Activated CD4-positive, CD25-positive, alpha-beta regulatory T cell treated with anti-CD3 and anti-CD28 coated beads, Interleukin-2, amount 50 U/mL, for 24 hours (primary cell): ENCODE measurements at regions not wholly inside any gene's neighbourhood (a gene's known extent, or its start where the extent isn't known, plus 50 kb on each side); places are given as distances from the start of the nearest gene placed in this dataset.
"Not testable (repeated sequence)": the region's sequence is repeated elsewhere in the genome, so short reads cannot be mapped to it uniquely, and the experiment has no call there.

ENCODE experiments used
- ATAC-seq, 2 donors: fragments of 150-1000 bp; cut with Tn5 transposase; one replicate each; pipeline ENCODE4 v1.10.0; 2021; ENCODE audit warnings: mild to moderate bottlenecking in 1 of 2, moderate library complexity in 1 of 2

DNA sequence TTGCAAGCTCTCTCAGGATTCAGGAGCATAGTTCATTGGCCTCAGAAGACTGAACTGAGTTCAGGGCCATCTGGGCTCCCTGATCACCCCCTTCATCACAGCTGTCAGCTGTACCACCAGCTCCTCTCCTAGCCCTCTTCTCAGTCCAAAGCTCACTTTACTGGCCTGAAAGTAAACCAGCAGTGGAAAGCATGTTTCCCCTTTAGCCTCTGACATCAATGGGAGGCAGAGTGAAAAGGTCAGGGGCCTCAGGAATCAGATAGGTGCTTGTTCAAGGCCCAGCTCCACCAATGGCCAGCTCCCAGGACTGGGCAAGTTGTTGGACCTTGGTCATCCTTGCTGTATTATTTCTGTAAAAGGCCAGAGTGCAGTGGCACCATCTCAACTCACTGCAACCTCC lies 223.4 kb downstream of the TLE3 start:
- no peak for ATAC-seq

DNA sequence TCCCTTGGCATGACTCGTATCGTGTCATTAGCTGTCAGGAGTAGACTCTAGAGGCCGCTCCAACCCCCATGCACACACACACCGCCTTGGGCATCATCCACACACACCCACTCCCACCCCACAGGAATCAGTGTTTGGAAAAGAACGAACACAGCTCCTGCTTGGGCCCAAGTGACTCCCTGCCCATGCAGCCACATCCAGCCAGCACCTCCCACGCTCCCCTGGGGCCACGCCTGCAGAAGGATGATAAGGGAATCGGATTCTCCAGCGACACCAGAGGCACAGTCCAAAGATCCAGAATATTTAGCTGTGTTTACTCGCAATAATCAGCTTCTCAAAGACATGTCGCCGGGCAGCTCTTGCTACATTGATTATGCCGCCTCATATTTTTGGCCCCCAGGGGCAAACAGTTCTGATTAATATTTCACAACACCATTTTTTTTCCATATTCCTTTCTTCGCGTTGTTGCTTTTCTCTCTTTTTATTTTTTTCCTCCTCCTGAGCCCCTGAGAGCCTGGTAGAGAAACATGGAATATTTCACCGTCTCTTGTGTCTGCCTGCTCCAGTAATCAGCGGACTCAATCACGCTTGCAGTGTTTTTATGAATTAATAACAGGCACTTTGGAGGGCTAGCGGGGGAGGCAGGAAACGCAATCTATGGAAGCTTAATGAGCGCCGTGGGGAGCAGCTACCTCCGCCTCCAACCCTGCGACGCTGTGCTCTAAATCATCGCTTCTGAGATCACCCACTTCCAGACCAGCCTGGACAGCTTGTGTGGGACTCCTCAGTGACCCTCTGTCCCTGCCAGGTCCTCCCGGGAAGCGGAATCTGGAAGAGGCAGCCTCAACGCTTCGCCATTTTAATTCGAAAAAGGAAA lies 221.4 kb downstream of the TLE3 start:
- no peak for ATAC-seq

DNA sequence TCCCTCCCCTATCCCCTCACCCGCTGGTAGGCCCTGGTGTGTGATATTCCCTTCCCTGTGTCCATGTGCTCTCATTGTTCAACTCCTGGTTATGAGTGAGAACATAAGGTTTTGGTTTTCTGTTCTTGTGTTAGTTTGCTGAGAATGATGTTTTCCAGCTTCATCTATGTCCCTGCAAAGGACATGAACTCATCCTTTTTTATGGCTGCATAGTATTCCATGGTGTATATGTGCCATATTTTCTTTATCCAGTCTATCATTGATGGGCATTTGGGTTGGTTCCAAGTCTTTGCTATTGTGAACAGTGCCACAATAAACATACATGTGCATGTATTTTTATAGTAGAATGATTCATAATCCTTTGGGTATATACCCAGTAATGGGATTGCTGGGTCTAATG lies 217.8 kb downstream of the TLE3 start:
- ATAC-seq = not testable (repeated sequence)

DNA sequence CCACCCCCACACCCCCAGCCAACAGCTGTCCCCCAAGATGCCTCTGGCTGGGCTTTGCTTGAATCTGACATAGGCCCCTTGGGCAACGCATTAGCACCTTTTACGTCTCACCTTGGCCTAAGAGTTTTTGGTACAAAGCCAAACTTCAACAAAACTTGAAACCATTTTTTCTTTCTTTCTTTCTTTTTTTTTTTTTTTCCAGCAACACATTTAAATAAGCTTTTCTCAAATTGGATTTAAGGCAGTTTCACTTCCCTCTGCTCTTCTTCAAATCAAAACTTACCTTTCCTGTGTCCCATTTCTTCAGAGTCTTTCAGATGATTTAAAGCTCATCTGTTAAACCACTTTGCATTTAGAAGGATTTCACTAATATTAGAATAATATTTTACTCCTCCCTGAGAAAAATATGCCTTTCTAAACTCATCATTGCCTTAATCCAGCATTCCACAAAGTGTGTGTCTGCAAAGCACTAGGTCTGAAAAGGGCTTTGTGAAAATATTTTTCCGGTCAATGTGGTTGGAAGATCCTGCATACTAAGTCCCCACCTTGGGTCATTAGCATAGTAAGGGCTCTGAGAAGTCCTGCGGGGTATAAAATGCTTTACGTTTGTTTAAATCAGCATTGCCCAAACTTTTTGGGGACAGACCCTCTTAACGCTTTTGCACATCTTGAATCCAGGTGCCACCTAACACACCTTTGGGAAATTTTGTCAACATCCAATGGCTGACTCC lies 217.0 kb downstream of the TLE3 start:
- no peak for ATAC-seq

DNA sequence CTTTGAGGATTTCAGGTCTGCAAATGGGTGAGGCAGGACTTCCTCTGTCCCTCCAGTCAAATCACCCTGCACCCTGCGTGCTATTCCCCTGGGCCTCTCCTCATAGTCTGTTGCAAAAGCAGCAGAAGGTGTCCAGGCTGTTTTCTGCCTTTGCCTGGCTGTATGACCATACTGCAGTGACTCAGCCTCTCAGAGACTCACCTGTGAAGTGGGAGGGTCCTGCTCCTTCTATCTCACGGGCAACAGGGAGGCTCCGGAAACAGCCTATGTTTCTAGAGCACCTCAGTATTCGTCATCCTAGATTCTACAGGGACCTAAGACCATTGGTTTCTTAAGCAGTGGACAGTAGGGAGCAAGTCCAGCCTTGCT lies 216.4 kb downstream of the TLE3 start:
- ATAC-seq = no peak

DNA sequence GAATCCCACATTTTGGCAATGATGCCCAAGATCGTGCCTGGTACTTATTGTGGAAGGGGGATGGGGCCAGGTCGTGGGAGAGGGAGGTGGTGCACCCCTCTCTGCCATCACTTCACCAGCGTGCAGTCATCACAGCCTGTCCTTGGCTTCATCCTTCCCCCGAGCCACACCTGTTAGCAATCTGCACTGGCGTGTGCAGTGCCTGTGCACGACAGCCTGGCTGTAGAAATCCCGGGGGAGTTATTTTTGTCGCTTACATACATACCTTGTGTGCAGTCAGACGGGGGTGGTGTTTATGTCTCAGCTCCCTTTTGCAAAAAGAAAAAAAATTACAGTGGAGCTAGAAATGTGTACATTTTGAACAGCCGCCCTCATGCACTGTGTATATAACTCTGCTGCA lies 216.0 kb downstream of the TLE3 start:
- peak in 1 of 2 donors; percentile 76 for ATAC-seq

DNA sequence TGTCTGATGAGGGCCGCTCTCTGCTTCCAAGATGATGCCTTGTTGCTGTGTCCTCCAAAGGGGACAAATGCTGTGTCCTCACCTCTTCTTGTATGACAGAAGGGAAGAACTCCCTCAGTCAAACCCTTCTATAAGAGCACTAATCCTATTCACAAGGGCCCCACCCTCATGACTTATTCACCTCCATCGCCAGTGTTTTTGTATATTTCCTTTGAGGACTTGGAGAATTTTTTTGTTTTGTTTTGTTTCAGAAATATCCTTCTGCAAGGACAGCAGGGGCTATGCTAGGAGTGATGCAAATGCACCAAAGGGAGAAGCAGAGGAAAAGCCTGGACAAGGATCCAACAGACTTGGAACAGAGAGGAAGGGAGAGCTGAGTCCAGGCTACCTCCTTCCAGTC lies 214.4 kb downstream of the TLE3 start:
- no peak for ATAC-seq

DNA sequence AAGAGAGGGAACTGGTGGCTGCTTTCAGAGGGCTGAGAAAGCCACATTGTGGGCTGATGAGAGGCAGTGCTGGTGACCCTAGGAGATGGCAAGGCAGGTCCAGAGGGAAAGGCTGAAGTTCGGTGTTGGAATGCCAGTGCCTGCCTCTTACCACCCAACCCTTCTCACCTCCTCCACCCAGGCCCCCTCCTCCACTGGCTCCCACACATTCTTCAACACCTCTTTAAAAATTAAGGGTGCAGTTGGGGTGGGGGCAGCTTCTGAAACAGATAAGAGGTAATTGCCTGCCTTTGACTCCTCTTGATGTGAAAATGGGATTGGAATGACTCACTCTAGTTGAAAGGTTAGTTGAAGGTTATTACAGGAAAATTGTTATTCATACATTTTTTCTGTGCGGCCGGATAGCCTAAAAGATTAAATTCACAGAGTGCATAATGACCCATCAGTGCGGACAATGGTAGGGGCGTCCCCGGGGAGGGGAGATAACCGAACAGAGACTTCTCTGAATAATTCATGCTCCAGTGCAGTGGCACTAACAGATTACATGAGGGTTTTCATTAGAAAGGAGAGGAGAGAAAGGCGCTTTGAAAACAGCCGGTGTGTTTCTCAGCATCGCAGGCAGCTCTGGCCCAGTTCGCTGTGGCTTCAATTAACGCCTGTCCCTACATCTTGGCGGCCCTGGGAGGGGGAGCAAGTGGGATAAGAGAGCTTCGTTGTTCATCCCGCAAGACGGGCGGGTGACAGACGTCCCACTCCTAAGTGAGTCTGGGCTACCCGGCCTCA lies 212.4 kb downstream of the TLE3 start:
- ATAC-seq = no peak

DNA sequence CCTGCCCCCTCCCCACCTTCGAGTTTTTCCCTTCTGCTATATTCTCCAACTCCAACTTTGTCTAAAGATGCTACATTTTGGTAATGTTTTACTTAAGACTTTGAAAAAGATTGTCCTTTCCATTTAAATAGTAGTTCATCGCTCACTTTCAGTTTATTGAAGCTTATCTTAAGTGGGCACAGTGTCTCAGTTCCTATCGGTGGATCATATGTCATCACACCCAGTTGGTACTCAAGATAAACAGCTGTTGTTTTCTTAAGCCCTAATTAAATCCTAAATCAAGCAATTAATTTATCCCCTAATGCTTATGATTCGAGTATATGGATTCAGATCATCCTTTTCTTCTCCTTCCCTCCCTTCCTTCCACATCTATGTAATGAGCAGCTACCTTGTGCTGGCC lies 210.7 kb downstream of the TLE3 start:
- ATAC-seq = no peak

DNA sequence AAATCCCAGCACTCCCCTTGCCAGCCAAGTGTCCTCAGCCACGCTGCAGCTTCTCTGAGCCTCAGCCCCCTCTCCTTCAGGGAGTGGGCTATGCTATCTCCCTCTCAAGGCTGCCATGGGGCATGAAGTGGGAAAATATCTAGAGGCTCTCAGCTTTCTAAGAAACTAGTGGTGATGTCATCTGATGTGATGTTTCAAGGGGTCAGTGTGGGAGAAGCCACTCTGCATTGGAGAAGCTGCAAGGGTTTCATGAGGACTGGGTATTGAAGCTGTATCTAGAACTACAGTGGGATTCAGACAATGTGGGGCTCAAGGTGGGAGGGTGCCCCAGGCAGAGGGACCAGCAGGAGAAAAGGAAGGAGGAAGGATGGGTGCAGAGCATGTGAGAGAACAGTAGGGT lies 210.2 kb downstream of the TLE3 start:
- ATAC-seq = no peak

DNA sequence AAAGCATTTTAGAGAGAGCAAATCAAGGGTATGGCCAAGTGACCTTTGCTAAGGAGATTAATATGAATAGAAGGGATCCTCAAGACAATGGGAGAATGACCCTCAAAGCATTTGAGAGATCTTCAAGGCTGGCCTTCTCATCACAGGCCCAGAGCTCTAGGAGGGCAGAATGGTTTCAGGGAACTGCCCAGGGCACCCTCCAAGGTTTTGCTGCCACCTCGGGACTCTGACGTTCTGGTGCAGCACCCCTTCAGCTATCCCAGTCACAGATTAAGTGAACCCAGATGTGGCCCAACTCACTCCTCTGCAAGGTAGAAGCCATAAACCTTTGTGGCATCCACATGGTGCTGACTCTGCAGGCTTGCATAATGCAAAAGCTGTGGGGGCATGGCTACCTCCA lies 209.3 kb downstream of the TLE3 start:
- no peak for ATAC-seq

DNA sequence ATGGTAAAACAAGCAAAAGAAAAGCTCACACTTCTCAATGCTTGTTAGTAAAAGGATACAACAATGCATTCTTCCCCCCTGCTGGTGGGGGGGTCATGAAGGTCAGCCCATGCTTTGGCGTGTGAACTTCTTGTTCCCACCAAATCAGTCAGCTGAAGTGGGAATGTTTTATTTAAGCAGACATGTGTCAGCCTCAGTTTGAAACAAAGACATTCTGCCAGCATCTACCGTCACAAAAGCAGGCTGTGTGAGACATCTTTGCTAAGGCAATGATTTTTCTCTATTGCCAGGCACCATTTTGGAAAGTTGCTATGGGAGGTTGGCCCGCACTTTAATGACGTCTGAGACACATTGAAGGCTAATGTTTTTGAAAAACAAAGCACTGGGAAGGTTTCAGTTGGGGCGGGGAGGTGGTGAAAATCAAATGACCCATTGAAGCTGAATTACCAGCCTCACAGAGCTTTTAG lies 206.6 kb downstream of the TLE3 start:
- ATAC-seq = no peak

DNA sequence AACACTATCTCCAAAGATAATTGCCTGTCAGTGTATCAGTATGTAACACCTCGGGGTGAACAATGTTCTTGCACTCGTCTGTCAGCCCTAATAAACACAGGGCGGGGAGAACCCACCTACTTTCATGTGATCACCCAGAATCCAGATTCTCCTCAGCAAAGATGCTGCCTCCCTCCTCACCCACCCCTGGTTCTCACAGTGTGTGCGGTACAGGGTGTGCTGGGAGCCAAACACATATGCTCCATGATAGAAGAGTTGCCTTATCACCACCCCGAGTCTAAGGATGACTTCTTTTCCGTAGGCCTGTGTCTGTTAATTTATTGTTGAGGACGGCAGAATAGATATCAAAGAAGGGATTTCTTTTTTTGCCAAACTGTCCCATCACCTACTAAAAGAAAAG lies 206.1 kb downstream of the TLE3 start:
- no peak for ATAC-seq

DNA sequence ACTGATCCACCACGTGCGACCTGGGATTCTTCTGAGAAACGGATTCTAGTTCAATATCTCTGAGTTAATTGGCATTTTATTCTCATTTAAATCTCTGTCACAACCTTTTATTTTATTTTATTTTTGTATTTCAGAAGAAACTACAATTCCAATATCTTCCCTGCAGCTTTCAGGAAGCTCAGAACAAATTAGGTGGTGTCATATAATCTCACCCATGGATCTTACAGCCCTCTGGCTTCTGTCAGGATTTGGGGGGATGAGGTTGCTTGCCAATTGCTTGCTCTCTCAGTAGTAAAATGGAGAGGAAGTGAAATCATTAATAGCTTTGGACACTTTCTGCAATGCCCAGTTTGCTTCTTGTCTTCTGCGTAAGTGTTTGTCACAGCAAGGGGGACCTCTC lies 205.4 kb downstream of the TLE3 start:
- ATAC-seq = no peak

DNA sequence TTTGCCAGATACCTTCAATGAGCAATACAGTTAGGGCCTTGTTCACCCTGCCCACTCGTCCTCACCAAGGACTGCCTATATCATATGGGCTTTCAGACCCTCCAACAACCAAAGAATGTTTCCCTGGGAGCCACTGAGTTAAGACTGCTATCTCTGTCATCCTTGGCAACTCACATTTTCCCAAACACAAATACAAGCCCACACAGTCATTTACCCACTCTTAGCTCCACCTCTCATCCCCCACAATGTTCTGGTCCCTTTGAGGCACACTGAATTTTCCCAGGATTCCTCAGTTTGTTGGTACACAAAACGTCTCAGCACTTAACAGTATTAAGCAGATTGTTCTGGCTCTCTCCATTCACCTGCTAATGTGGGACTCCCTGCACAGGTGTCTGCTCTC lies 204.6 kb downstream of the TLE3 start:
- ATAC-seq = no peak

DNA sequence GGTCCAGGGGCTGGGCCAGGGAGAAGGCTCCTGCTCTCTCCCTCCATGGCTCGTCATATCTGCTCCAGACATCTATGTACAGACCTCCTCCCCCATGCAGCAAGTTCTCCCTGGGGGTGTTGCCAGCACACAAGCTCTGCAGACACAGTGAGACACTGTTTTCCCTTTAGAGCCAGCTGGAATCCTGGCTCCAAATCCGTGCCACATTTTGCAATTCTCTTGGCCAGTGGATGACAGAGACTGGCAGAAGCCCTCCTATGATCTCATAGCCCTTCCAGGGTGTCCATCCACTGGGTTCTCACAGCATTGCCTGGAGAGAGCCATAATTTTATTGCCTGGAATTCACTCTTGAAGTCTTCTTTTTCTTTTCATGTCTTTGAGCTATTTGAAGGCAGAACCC lies 203.9 kb downstream of the TLE3 start:
- no peak for ATAC-seq

DNA sequence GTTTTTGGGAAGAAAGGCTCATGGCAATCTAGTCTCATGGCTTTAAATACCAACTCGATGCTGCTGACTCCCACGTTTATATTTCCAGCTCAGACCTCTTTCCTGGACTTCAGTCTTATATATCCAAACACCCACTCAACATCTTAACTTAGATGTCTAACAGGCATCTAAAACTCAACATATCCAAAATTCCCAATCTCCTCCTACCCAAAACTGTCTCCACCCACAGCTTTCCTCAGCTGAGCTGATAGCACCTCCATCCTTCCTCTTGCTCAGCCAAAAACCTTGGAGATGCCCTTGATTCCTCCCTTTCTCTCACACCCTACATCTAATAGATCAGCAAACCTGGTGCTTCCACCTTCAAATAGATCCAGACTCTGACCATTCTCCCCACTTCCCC lies 202.5 kb downstream of the TLE3 start:
- ATAC-seq = no peak

DNA sequence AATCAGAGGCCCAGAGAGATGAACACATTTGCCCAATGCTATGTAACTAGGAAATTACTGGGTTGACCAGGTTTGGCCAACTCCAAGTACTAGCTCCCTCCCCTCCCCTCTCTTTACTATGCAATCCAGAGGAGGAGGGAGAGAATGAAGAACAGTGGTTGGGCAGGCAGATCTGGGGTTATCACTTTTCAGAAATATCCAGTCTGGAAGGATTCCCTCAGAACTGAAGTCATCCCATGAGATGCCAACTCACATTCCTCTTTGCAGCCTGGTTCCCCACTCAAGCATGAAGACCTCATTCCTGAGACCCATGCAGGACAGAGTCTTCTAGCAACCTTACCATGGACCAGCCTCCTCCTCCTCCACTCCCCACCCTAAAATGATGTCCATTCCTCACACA lies 201.1 kb downstream of the TLE3 start:
- ATAC-seq = no peak

DNA sequence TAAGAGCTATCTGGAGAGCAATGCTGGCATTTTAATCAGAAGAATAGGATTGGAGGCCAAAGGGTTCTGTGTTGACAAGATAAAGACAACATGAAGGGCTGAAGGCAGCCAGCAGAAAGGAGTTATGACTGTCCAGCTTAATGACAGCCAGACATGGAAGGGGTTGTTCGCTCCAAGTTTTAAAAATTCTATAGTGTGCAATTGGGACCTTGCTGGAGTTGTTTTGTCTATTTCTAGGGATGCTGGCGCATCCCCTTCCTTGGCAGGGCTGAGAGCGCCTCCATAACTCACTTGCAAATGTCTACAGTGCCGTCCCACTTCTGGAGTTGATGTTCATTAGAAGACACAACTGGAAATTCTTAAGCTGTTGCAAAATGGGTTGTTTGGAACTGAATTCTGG lies 200.7 kb downstream of the TLE3 start:
- ATAC-seq = no peak

DNA sequence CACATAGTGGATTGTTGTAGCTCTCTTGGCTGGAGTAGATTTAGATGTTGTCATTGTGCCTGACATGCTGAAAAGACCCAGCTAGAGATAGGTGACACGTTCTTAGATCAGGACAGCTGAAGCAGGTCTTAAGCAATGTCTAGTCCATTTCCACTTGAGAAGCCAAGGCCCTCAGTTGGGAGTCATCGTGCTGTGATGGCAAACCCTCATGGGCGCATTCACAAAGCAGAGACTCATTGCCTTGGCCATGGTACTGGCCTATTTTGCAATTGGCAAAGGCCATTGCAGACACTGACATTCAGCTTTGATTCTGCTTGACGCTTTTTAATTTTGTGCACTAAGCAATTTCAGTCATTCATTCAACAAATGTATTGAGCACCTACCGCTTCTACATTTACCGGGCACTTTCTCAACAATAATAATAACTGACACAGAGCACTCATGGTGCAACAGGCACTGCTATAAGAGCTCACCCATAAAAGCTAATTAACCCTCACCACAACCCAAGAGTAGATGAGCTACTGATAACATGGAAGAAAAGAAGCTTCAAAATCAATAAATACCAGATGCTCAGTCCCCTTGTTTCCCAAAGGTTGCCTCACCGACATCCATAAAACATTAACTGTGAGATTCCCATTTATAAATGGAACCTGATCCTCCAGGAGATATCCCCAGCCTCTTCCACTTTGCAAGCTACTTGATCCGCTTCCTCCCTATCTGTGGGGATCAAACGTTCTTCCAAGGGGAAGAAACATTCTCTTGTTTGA lies 200.1 kb downstream of the TLE3 start:
- no peak for ATAC-seq

DNA sequence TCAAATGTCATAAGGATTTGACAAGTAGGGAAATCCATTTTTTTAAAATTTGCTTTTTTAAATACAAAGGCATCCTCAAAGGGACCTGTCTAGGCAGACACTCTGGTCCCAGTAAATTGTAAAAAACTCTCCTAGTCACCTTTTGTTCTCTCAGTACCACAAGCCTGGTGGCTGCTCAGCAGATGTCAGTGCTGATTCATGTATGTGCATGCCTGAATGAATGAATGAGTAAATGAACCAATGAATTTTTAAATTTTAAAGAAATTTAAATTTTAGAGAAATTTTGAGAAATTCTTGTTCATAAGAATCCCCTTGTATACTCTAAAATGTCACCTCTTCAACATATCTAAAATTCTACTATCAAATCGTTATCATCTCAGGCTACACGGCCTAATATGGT lies 199.5 kb downstream of the TLE3 start:
- no peak for ATAC-seq

DNA sequence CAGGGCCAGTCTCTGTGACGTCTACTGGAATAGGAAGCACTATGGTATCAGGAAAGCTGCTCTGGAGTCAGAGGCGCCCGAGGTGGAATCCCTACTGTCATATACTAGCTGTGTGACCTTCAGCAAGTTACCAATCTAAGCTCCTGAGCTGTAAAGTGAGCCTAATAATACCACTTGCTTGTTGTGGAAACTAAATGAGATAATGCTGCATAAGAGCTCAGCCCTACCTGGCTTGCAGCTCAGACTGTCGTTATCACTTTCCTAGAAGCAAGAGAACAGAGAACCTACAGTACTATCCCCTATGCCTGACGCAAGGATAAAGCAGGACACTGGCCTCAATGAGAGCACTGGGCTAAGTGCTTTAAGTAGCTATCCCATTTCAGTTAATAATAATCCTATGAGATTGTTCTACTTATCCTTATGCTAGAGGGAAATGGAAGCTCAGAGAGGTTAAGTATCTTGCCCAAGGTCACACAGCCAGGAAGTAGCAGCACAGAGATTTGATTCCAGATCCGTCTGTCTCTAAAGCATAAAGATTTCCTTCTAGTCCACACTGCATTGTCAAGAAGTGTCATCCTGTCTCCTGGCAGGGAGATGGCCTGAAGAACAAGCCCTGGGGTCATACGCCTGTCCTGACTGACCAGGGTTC lies 195.2 kb downstream of the TLE3 start:
- ATAC-seq = no peak
